HG03060 (cell line): ENCODE measurements at regions not wholly inside any gene's neighbourhood (a gene's known extent, or its start where the extent isn't known, plus 50 kb on each side); places are given as distances from the start of the nearest gene placed in this dataset.
"Not testable (repeated sequence)": the region's sequence is repeated elsewhere in the genome, so short reads cannot be mapped to it uniquely, and the experiment has no call there.

ENCODE experiments used
- ATAC-seq: cut with Tn5 transposase; IDR thresholded peaks from one replicate; pipeline ENCODE4 v1.9.1; 2021; ENCODE audit warnings: low read depth, moderate number of reproducible peaks; ENCODE audit not compliant: unreplicated experiment

GRCh38 chr3:110944782-110945181 is 126.8 kb upstream of the NECTIN3 start:
- ATAC-seq: no peak

DNA sequence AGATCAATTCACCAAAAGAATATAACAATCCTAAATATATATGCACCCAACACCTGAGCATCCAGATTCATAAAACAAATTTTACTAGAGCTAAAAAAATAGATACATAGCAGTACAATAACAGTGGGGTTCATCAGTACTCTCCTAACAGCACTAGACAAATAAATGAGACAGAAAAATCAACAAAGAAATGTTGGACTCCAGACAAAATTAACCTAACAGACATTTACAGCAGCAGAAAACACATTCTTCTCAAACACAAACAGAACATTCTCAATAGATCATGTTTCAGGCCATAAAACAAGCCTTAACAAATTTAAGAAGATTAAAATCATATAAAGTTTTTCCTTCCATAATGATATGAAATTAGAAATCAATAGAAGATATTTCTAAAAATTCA is 124.8 kb upstream of the NECTIN3 start:
- ATAC-seq: no peak

DNA sequence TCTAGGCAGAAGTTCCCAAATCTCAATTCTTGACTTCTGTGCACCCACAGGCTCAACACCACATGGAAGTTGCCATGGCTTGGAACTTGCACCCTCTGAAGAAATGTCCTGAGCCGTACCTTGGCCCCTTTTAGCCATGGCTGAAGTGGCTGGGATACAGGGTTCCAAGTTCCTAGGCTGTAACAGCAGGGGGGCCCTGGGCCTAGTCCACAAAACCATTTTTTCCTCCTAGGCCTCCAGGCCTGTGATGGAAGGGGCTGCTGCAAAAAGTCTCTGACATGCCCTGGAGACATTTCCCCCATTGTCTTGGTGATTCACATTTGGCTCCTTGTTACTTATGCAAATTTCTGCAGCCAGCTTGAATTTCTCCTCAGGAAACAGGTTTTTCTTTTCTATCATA is 122.4 kb upstream of the NECTIN3 start:
- not testable (repeated sequence) for ATAC-seq

GRCh38 chr3:110955301-110955880 is 116.2 kb upstream of the NECTIN3 start:
- ATAC-seq: no peak

GRCh38 chr3:110956081-110956480 is 115.5 kb upstream of the NECTIN3 start:
- no peak for ATAC-seq

DNA sequence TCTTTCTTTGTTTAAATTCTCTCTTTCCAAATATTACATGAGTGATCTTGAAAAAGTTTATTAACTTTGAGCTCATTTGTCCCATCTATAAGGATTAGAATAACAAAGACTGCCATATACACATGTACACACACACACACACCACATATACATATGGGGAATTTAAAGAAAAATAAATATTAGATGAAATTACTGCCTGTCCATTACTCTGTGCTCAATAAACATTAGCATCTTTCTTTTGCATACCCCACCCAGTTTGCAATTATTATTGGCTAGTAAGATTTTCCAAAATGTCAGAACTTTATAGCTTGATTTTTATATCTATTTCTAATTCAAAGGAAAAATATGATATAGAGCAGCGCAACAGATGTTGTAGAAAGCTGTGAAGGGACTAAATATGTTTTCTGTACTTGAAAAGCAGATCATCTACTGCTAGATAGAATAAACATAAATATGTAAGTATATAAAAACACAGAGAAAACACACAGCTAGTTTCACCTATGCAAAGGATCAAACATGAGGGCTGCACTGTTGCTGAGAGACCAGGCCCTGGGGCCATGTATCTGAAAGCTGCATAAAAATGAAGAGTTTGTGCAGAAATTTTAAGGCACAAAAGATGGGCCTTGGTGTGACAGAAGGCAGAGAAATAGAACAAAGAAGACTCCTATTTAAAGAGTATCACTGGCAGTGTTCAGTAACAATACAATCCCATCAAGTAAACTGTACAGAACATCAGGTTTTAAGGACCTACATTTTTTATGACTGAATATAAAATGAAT is 114.2 kb upstream of the NECTIN3 start:
- no peak for ATAC-seq

DNA sequence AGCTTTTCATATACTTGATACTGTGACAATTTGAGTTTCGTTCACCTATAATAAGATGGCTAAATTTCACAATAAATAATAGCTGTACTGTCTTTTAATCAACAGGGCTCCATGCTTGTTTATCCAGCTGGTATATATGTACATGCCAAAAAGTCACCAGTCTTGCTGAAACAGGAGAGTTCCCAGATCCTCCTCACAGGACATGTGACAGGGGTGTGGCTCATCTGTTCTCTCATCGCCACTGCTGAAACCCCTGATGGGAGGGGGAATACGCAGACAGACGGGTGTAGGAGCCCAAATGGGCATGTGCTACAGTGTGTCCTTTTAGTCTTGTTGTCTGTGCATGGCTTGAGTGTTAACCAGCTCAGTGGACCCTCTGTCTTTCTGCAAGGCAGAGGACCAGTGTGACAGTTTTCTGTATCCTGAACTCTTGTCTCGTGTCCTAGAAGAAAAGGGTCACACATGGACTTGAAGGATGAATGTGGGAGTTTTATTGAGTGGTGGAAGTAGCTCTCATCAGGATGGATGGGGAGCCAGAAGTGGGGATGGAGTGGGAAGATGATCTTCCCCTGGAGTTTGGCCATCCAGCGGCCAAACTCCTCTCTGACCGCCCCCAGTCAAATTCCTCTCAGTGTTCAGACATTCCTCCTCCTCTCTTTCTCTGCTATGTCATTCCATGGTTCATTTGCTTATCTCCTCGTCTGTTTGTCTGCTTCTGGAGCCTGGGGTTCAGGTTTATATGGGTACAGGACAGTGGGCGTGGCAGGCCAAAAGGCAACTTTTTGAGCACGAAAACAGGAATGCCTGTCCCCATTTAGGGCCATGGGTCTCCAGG is 113.1 kb upstream of the NECTIN3 start:
- no peak for ATAC-seq

GRCh38 chr3:110965976-110966375 is 105.6 kb upstream of the NECTIN3 start:
- no peak for ATAC-seq

DNA sequence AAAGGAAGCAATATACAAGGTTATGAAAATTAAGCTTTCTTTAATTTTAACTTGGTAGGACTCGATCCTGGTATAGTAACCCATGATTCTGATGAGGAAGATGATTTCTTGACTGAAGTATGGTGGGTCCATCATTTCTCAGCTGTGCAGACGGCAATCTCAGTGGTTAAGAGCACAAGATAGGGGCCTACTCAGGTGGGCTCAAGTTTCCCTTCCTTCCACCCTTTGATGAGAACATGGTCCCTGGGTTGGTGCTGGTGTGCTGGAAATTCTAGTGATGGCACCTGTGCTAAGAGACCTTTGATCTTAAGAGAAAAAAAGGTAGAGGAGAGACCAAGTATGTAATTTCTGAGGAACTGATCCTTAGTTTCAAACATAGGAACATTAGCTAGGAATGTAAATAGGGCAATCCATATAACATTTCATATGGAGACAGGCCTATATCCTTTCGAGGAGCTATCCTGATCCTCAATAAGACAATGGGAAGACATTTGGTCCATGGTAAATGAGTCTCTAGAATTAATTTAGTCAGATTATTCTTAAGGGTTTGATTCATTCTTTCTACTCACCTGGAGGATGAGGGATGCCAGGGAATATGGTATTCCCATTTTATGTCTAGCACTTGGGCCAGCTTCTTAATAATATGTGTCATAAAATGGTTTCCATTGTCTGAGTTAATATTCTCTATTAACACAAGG is 104.5 kb upstream of the NECTIN3 start:
- ATAC-seq: no peak

DNA sequence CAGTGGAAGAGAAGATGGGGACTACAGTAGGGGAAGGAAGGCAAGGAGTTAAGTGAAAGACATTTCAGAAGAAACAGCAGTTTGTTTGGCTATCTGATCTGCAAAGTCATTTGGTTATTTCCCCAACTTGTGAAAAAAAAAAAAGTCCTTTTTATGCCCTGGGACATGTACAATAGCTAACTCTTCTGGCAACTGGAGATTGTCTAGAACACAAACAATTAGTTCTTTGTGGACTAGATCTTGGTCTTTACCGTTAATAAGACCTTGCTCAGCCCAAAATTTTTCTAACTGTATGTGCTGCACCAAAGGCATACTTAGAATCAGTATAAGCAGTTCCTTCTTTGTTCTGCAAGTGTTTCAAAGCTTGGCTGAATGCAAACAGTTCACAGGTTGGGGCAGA is 103.5 kb upstream of the NECTIN3 start:
- ATAC-seq: no peak

GRCh38 chr3:110969229-110970211 is 102.1 kb upstream of the NECTIN3 start:
- no peak for ATAC-seq

DNA sequence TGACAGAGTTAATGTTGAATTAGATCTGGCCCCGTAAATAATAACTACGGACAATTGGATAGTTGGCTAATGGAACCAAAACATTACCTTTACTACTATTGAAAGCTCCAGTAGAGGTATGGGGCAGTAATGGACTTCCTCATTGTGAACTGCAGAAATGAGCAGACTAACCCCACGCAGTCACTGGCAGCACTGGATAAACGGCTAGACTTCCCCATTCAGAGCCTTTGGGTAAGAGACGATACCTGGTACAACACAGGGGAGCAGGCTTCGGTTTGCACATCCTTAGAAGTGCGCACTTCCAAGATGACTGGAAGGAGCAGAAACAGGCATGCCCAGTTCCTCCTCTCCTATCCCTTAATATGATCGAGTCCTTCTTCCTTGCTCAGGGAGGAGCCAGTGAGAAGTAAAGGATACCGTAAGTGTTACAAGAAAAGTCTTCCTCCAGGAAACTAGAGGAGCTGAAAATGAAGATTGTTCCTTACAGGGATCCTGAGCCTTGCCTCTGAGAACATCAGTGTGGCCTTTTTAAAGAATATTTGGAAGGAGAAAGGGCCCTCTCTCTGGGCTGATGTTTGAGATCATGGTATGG is 100.5 kb upstream of the NECTIN3 start:
- no peak for ATAC-seq

- ATAC-seq: no peak
These were observed 98.2 kb upstream of the NECTIN3 start for GRCh38 chr3:110973263-110973895.

DNA sequence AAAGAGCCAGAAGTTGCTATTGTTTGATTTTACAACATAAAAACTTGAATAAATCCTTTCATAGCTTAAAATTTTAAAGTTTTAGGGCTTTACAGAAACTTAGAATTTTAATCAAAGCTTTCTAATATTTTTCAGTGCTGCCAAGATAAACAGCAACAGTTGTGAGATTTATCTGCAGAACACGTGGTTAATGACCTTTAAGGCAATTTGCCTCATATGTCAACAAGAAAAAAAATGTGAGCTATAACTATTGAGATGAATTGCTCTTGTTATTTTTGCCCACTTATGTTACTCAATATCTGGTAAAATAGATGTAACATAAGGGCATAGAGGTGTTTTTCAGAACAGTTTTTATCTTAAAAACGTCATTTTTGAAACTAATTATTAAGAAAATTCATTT is 96.7 kb upstream of the NECTIN3 start:
- no peak for ATAC-seq

DNA sequence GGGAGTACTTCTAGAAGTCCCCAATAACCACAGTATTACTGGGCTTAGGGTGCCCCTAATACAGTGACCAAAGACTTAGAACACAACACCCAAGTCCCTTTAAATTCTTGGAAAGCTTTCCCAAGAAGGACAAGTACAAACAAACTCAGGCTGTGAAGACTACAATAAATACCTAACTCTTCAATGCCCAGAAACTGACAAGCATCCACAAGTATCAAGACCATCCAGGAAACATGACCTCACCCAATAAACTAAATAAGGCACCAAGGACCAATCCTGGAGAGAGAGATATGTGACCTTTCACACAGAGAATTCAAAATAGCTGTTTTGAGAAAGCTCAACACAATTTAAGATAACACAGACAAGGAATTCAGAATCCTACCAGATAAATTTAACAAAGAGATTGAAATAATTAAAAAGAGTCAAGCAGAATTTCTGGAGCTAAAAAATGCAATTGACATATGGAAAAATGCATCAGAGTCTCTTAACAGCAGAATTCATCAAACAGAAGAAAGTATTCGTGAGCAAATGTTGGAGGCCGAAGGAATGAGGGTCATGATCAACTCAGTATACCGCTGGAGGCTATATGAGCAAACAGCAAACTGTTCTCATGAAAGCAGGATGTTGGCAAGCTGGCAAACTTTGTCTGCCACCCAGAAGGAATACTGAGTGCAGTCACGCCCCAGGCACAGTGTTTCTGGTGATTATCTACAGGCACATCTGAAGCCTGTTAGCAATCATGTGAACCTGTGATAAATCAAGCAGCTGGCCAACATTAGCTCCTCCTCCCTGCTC is 87.0 kb upstream of the NECTIN3 start:
- ATAC-seq: no peak

DNA sequence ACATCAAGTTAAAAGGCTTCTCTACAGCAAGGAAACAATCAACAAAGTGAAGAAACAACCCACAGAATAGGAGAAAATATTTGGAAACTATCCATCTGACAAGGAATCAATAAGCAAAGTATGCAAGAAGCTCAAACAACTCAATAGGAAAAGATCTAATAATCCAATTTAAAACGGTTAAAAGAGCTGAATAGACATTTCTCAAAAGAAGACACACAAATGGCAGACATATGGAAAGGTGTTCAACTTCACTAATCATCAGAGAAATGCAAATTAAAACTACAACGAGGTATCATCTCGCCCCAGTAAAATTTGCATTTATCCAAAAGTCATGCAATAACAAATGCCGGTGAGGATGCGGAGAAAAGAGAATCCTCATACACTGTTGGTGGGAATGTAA is 82.2 kb upstream of the NECTIN3 start:
- ATAC-seq: no peak

DNA sequence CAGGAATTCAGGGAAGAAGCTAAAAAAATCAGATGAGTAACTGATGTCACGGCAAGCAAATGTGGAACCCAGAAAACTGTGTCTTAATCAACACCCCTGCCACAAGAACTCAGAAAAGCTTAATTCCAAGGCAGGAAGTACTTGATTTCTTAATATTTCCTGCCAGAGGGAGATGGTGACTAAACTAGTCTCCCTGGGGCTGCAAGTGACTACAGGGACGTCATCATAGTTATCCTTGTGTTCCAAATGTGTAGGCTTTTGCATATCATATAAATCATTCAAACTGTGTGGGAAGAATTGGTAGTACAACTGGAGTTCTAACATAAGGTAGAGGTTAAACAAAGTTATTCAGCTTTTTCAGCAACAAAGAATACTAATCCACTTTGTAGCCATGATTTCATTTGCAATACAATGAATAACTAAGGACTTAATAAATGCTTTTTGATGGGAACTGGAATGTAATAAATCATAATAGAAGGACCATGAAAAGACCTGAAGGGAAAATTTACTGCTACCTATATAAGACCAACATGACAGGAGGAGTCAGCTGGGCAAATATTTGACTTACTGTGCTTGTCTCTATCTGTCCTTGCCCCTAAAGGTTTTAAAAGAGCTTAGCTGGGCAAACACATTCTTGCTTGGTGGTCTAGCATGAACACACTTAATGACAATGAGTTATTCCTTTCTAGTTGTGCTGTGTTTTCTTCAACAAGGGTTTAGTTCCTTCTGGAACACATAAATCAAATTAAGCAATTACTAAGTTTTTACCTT is 76.0 kb upstream of the NECTIN3 start:
- ATAC-seq: no peak
